NT2/D1 (cell line): ENCODE measurements at regions not wholly inside any gene's neighbourhood (a gene's known extent, or its start where the extent isn't known, plus 50 kb on each side); places are given as distances from the start of the nearest gene placed in this dataset.

ENCODE experiments used
- DNase-seq: peaks from one replicate; pipeline ENCODE4 v3.0.0-alpha.2; 2011; ENCODE audit warnings: low read depth, low spot score
- H3K27me3 ChIP-seq: 2 replicates; pipeline ENCODE4 v1.6.0; 2011; ENCODE audit warnings: mild to moderate bottlenecking; ENCODE audit not compliant: insufficient read length, insufficient read depth
- H3K36me3 ChIP-seq: 2 replicates; pipeline ENCODE4 v1.6.1; 2011; ENCODE audit warnings: mild to moderate bottlenecking, low read length, mixed read lengths; ENCODE audit not compliant: insufficient read depth, insufficient read length
- H3K4me1 ChIP-seq: 2 replicates; pipeline ENCODE4 v1.5.1; 2011; ENCODE audit not compliant: insufficient read depth, insufficient read length
- H3K4me3 ChIP-seq: 2 replicates; pipeline ENCODE4 v1.5.1; 2011; ENCODE audit warnings: low read depth; ENCODE audit not compliant: insufficient read length
- H3K9ac ChIP-seq: 2 replicates; pipeline ENCODE4 v1.6.0; 2011; ENCODE audit warnings: low read depth; ENCODE audit not compliant: insufficient read length
- H3K9me3 ChIP-seq: 2 replicates; pipeline ENCODE4 v1.5.1; 2011; ENCODE audit warnings: mild to moderate bottlenecking, low read length; ENCODE audit not compliant: insufficient read depth
- SUZ12 ChIP-seq: IDR thresholded peaks from 2 replicates; pipeline ENCODE4 v1.6.1; 2011; ENCODE audit not compliant: insufficient read length, insufficient read depth; ENCODE audit errors: extremely low read depth
- YY1 ChIP-seq: IDR thresholded peaks from 2 replicates; pipeline ENCODE4 v1.6.1; 2011; ENCODE audit not compliant: insufficient read length, insufficient read depth
- ZNF274 ChIP-seq: IDR thresholded peaks from 2 replicates; pipeline ENCODE4 v1.6.1; 2011; ENCODE audit warnings: mild to moderate bottlenecking, low read depth, low read length

DNA sequence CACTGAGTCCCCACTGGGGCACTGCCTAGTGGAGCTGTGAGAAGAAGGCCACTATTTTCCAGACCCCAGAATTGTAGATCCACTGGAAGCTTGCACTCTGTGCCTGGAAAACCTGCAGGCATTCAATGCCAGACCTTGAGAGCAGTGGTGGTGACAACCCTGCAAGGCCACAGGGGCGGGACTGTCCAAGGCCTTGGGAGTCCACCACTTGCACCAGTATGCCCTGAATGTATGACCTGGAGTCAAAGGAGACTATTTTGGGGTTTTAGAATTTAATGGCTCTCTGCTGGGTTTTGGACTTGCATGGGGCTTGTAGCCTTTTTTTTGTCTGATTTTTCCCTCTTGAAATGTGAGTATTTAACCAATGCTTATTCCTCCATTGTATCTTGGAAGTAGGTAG, 145.8 kb downstream of the MSN start:
- no peak for TF ChIP-seq YY1
- no peak for TF ChIP-seq SUZ12
- no peak for TF ChIP-seq ZNF274
- Histone ChIP-seq H3K4me3 (no peak overlapping the region), H3K9ac (no peak overlapping the region), H3K36me3 (no peaks in the 10 kb centered on the region), H3K27me3 (no peaks in the 10 kb centered on the region), H3K4me1 (no peaks in the 10 kb centered on the region), H3K9me3 (peaks cover 22% of the 10 kb centered on the region; the same call in 1 of the 2 replicates)
- DNase-seq = no peak

DNA sequence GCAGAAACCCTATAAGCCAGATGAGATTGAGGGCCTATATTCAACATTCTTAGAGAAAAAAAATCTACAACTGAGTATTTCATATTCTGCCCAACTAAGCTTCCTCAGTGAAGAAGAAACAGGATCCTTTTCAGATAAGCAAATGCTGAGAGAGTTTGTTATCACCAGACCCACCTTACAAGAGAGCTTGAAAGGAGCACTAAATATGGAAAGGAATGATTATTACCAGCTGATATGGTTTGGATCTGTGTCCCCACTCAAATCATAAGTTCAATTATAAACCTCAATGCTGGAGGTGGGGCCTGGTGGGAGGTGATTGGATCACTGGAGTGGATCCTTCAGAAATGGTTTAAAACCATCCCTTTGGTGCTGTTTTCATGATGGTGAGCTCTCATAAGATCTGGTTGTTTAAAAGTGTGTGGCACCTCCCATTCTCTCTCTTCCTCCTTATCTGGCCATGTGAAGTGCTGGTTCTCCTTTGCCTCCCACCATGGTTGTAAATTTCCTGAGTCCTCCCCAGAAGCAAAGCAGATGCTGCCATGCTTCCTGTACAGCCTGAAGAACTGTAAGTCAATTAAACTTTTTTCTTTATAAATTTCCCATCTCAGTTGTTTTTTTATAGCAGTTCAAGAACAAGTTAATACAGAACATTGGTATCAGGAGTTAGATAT, 144.2 kb downstream of the MSN start:
- H3K4me3 ChIP-seq = no peak overlapping the region
- DNase-seq = no peak
- no peaks in the 10 kb centered on the region for H3K36me3 ChIP-seq
- no peak for TF ChIP-seq SUZ12
- no peak for TF ChIP-seq YY1
- TF ChIP-seq ZNF274 = no peak
- no peaks in the 10 kb centered on the region for H3K4me1 ChIP-seq
- no peak overlapping the region for H3K9ac ChIP-seq
- no peaks in the 10 kb centered on the region for H3K27me3 ChIP-seq
- H3K9me3 ChIP-seq = peaks cover 22% of the 10 kb centered on the region; the same call in 1 of the 2 replicates
